Sigmoid colon (tissue), 4 donors: ENCODE measurements at regions not wholly inside any gene's neighbourhood (a gene's known extent, or its start where the extent isn't known, plus 50 kb on each side); places are given as distances from the start of the nearest gene placed in this dataset.
"Not testable (repeated sequence)": the region's sequence is repeated elsewhere in the genome, so short reads cannot be mapped to it uniquely, and the experiment has no call there.

ENCODE experiments used
- CTCF ChIP-seq, 4 experiments: fragments of 450-650 bp in 3 of 4; fragments of 200-600 bp in 1 of 4; IDR thresholded peaks; one replicate each; pipeline ENCODE4 v1.5.1; 2016 to 2019; ENCODE audit warnings: antibody characterized with exemption in 4 of 4, mild to moderate bottlenecking in 3 of 4, moderate library complexity in 2 of 4
- EP300 ChIP-seq, 4 donors: sonication (generic); formaldehyde crosslinking; IDR thresholded peaks; one replicate each; pipeline ENCODE4 v1.6.1; 2017; ENCODE audit warnings: antibody characterized with exemption in 4 of 4
- POLR2A ChIP-seq, 2 donors: fragments of 450-650 bp; IDR thresholded peaks; one replicate each; pipeline ENCODE4 v1.6.1; 2016; ENCODE audit warnings: antibody characterized with exemption in 2 of 2, mild to moderate bottlenecking in 2 of 2, moderate library complexity in 2 of 2
- POLR2AphosphoS5 ChIP-seq, 4 donors: sonication (generic); formaldehyde crosslinking; IDR thresholded peaks; one replicate each; pipeline ENCODE4 v1.6.1; 2017; ENCODE audit warnings: antibody characterized with exemption in 4 of 4

DNA sequence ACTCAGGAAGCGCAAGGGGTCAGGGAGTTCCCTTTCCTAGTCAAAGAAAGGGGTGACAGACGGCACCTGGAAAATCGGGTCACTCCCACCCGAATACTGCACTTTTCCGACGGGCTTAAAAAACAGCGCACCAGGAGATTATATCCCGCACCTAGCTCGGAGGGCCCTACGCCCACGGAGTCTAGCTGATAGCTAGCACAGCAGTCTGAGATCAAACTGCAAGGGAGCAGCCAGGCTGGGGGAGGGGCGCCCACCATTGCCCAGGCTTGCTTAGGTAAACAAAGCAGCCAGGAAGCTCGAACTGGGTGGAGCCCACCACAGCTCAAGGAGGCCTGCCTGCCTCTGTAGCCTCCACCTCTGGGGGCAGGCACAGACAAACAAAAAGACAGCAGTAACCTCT, 1416.8 kb downstream of the RPA4 start:
- TF ChIP-seq POLR2A, POLR2AphosphoS5, CTCF, EP300 (IDR thresholded peaks at IDR 0.05): not testable (repeated sequence)
